Gastrocnemius medialis (tissue), 4 donors: ENCODE measurements at regions not wholly inside any gene's neighbourhood (a gene's known extent, or its start where the extent isn't known, plus 50 kb on each side); places are given as distances from the start of the nearest gene placed in this dataset.

Experiments used
- ATAC-seq, 2 donors: fragments of 150-250 bp; one replicate each; pipeline ENCODE4 v1.9.1; 2016
- DNase-seq, 2 donors: peaks; one replicate each; pipeline ENCODE4 v3.0.0-alpha.2; 2019
- H3K27ac ChIP-seq, 4 donors: fragments of 200-600 bp; sonication (generic); 1 replicate in 1 of 4; 2 replicates in 3 of 4; pipeline ENCODE4 v1.5.1; 2016 to 2018; ENCODE audit warnings: mild to moderate bottlenecking in 2 of 4, moderate library complexity in 1 of 4
- H3K27me3 ChIP-seq, 3 donors: fragments of 200-600 bp; sonication (generic) in 2 of 3; 1 replicate in 1 of 3; 2 replicates in 2 of 3; pipeline versions ENCODE4 v1.5.1 to v1.6.0; 2016 to 2019; ENCODE audit warnings: mild to moderate bottlenecking in 1 of 3, moderate library complexity in 1 of 3
- H3K36me3 ChIP-seq, 2 donors: fragments of 200-600 bp; sonication (generic) in 1 of 2; one replicate each; pipeline ENCODE4 v1.5.1; 2017 to 2018
- H3K4me1 ChIP-seq, 2 donors: fragments of 200-600 bp; sonication (generic) in 1 of 2; one replicate each; pipeline ENCODE4 v1.5.1; 2016 to 2017; ENCODE audit warnings: mild to moderate bottlenecking in 2 of 2
- H3K4me3 ChIP-seq, 4 donors: fragments of 200-600 bp; sonication (generic) in 3 of 4; 1 replicate in 1 of 4; 2 replicates in 3 of 4; pipeline ENCODE4 v1.5.1; 2016 to 2019; ENCODE audit warnings: mild to moderate bottlenecking in 2 of 4
- H3K9me3 ChIP-seq, 3 donors: fragments of 200-600 bp; sonication (generic) in 2 of 3; 1 replicate in 1 of 3; 2 replicates in 2 of 3; pipeline ENCODE4 v1.5.1; 2016 to 2019
- CTCF ChIP-seq, 5 experiments: fragments of 450-650 bp in 3 of 5; fragments of 200-600 bp in 2 of 5; sonication (generic) in 2 of 5; IDR thresholded peaks in 4 of 5; conservative IDR thresholded peaks in 1 of 5; 1 replicate in 4 of 5; 2 replicates in 1 of 5; pipeline ENCODE4 v1.5.1; 2016 to 2019; ENCODE audit warnings: antibody characterized with exemption in 5 of 5, mild to moderate bottlenecking in 3 of 5, moderate library complexity in 3 of 5
- POLR2A ChIP-seq, 2 donors: fragments of 450-650 bp; IDR thresholded peaks; one replicate each; pipeline ENCODE4 v1.6.1; 2017; ENCODE audit warnings: antibody characterized with exemption in 2 of 2, mild to moderate bottlenecking in 2 of 2, moderate library complexity in 2 of 2
- in situ Hi-C, 4 donors: fragments of 200-750 bp; cut with MboI; loops; one replicate each; pipeline versions ENCODE4 v1.15.0 to v1.8.0; 2017; ENCODE audit warnings: low sequenced_read_pairs in 4 of 4
- intact Hi-C: fragments of 100-400 bp; cut with DNase I; formaldehyde crosslinking; loops from one replicate; pipeline ENCODE4 v1.15.1; 2023; ENCODE audit warnings: low total_unique reads

- no peak overlapping the region for H3K4me3 ChIP-seq
- ATAC-seq = no peak
- H3K27ac ChIP-seq = no peak overlapping the region
- intact Hi-C loops = no loop called here
- in situ Hi-C loops = no loop called here
- no peaks in the 10 kb centered on the region for H3K36me3 ChIP-seq
- no peaks in the 10 kb centered on the region for H3K9me3 ChIP-seq
- no peaks in the 10 kb centered on the region for H3K27me3 ChIP-seq
- TF ChIP-seq POLR2A (IDR thresholded peaks at IDR 0.05) (no peak), CTCF (IDR thresholded peaks at IDR 0.05 in 4 of 5, conservative IDR thresholded peaks at IDR 0.05 in 1 of 5) (no peak)
- DNase-seq = no peak
- H3K4me1 ChIP-seq = no peaks in the 10 kb centered on the region
Measured at GRCh38 chr6:85127168-85127498, 322.8 kb upstream of the NT5E start.

- H3K9me3 ChIP-seq = no peaks in the 10 kb centered on the region
- H3K4me1 ChIP-seq = no peaks in the 10 kb centered on the region
- H3K27ac ChIP-seq = no peak overlapping the region
- H3K4me3 ChIP-seq = no peak overlapping the region
- ATAC-seq = no peak
- no peak for DNase-seq
- TF ChIP-seq CTCF (IDR thresholded peaks at IDR 0.05 in 4 of 5, conservative IDR thresholded peaks at IDR 0.05 in 1 of 5) = no peak
- no peak for TF ChIP-seq POLR2A (IDR thresholded peaks at IDR 0.05)
- intact Hi-C loops (no loop called here), in situ Hi-C loops (no loop called here)
- H3K36me3 ChIP-seq = no peaks in the 10 kb centered on the region
- H3K27me3 ChIP-seq = no peaks in the 10 kb centered on the region
Measured at GRCh38 chr6:85126485-85127167, 323.3 kb upstream of the NT5E start.

GRCh38 chr6:85125526-85125925 is 324.4 kb upstream of the NT5E start:
- no peaks in the 10 kb centered on the region for H3K36me3 ChIP-seq
- ATAC-seq = no peak
- TF ChIP-seq CTCF (IDR thresholded peaks at IDR 0.05 in 4 of 5, conservative IDR thresholded peaks at IDR 0.05 in 1 of 5) (no peak), POLR2A (IDR thresholded peaks at IDR 0.05) (no peak)
- H3K27ac ChIP-seq = no peak overlapping the region
- intact Hi-C loops (no loop called here), in situ Hi-C loops (no loop called here)
- H3K27me3 ChIP-seq = no peaks in the 10 kb centered on the region
- no peak overlapping the region for H3K4me3 ChIP-seq
- no peaks in the 10 kb centered on the region for H3K9me3 ChIP-seq
- no peaks in the 10 kb centered on the region for H3K4me1 ChIP-seq
- DNase-seq = no peak

- Histone ChIP-seq H3K4me3 (no peak overlapping the region), H3K27ac (no peak overlapping the region), H3K36me3 (no peaks in the 10 kb centered on the region), H3K4me1 (no peaks in the 10 kb centered on the region), H3K9me3 (no peaks in the 10 kb centered on the region), H3K27me3 (no peaks in the 10 kb centered on the region)
- no peak for TF ChIP-seq CTCF (IDR thresholded peaks at IDR 0.05 in 4 of 5, conservative IDR thresholded peaks at IDR 0.05 in 1 of 5)
- in situ Hi-C loops = no loop called here
- DNase-seq = no peak
- intact Hi-C loops = no loop called here
- no peak for ATAC-seq
Measured at GRCh38 chr6:85124472-85125354, 325.2 kb upstream of the NT5E start.
